Fibroblast of lung (primary cell): ENCODE measurements at regions not wholly inside any gene's neighbourhood (a gene's known extent, or its start where the extent isn't known, plus 50 kb on each side); places are given as distances from the start of the nearest gene placed in this dataset.

Source experiments
- DNase-seq, 2 donors: peaks; one replicate each; pipeline versions ENCODE4 v3.0.0 to v3.0.0-alpha.2; 2010; ENCODE audit warnings: low read depth in 2 of 2
- H2AFZ ChIP-seq: 2 replicates; pipeline ENCODE4 v1.5.1; 2012; ENCODE audit warnings: low read length, control low read depth, inconsistent platforms
- H3K27ac ChIP-seq: 2 replicates; pipeline ENCODE4 v1.5.1; 2011; ENCODE audit warnings: low read length, control low read depth; ENCODE audit not compliant: insufficient read depth
- H3K27me3 ChIP-seq: 2 replicates; pipeline ENCODE4 v1.5.1; 2011; ENCODE audit warnings: mild to moderate bottlenecking, low read length; ENCODE audit not compliant: control insufficient read depth, insufficient read depth
- H3K36me3 ChIP-seq: 2 replicates; pipeline ENCODE4 v1.5.1; 2011; ENCODE audit warnings: low read length; ENCODE audit not compliant: control insufficient read depth, insufficient read depth
- H3K4me1 ChIP-seq: 2 replicates; pipeline ENCODE4 v1.5.1; 2011; ENCODE audit warnings: low read length; ENCODE audit not compliant: control insufficient read depth, insufficient read depth; ENCODE audit errors: extremely low read depth
- H3K4me2 ChIP-seq: 2 replicates; pipeline ENCODE4 v1.5.1; 2011; ENCODE audit warnings: low read length, control low read depth; ENCODE audit not compliant: insufficient read depth; ENCODE audit errors: extremely low read depth
- H3K4me3 ChIP-seq, 4 experiments: fragments of 200-600 bp in 1 of 4; sonication (generic) in 1 of 4; replicated peaks in 1 of 4; 2 replicates each; pipeline ENCODE4 v1.5.1; 2011 to 2016; ENCODE audit warnings: low read length in 4 of 4, low read depth in 3 of 4, mild to moderate bottlenecking in 3 of 4, control low read depth in 2 of 4, inconsistent platforms in 1 of 4, mixed read lengths in 1 of 4; ENCODE audit not compliant: insufficient read depth in 1 of 4; ENCODE audit errors: control extremely low read depth in 1 of 4
- H3K79me2 ChIP-seq: 2 replicates; pipeline ENCODE4 v1.5.1; 2012; ENCODE audit warnings: mild to moderate bottlenecking, low read length, inconsistent platforms; ENCODE audit not compliant: control insufficient read depth, insufficient read depth
- H3K9ac ChIP-seq: 2 replicates; pipeline ENCODE4 v1.5.1; 2011; ENCODE audit warnings: mild to moderate bottlenecking, low read length, control low read depth; ENCODE audit not compliant: insufficient read depth
- H3K9me3 ChIP-seq: 2 replicates; pipeline ENCODE4 v1.5.1; 2012; ENCODE audit warnings: low read depth, low read length; ENCODE audit not compliant: control insufficient read depth, insufficient read depth
- H4K20me1 ChIP-seq: 2 replicates; pipeline ENCODE4 v1.5.1; 2011; ENCODE audit warnings: low read length; ENCODE audit not compliant: control insufficient read depth, insufficient read depth; ENCODE audit errors: extremely low read depth
- EZH2 ChIP-seq: IDR thresholded peaks from 2 replicates; pipeline ENCODE4 v1.5.1; 2012; ENCODE audit warnings: low read length, control low read depth, mild to moderate bottlenecking; ENCODE audit errors: missing control alignments
- TF ChIP-seq, protein P1 (sequence below), 2 donors: IDR thresholded peaks in 1 of 2; conservative IDR thresholded peaks in 1 of 2; 1 replicate in 1 of 2; 2 replicates in 1 of 2; pipeline ENCODE4 v1.5.1; 2011 to 2012; ENCODE audit warnings: low read length in 2 of 2, control low read depth in 1 of 2, inconsistent platforms in 1 of 2, low read depth in 1 of 2, mild to moderate bottlenecking in 1 of 2

DNA sequence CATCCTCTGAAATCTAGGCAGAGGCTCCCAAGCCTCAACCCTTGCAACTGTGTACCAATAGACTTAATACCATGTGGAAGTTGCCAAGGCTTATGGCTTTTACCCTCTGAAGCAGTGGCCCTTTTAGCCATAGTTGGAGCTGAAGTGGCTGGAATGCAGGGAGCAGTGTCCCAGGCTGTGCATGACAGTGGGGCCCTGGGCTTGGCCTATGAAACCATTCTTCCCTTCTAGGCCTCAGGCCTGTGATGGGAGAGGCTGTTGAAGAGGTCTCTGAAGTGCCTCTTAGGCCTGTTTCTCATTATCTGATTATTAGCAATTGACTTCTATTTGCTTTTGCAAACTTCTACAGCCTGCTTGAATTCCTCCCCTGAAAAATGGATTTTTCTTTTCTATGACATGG is 612.7 kb upstream of the ZWINT start:
- H3K9ac ChIP-seq, result no peak overlapping the region
- no peak for DNase-seq
- no peak overlapping the region for H3K4me2 ChIP-seq
- no peaks in the 10 kb centered on the region for H4K20me1 ChIP-seq
- no peaks in the 10 kb centered on the region for H3K79me2 ChIP-seq
- no peaks in the 10 kb centered on the region for H3K36me3 ChIP-seq
- no peak overlapping the region for H2AFZ ChIP-seq
- H3K4me1 ChIP-seq, result no peaks in the 10 kb centered on the region
- TF ChIP-seq EZH2, result no peak
- TF ChIP-seq, protein P1, sequence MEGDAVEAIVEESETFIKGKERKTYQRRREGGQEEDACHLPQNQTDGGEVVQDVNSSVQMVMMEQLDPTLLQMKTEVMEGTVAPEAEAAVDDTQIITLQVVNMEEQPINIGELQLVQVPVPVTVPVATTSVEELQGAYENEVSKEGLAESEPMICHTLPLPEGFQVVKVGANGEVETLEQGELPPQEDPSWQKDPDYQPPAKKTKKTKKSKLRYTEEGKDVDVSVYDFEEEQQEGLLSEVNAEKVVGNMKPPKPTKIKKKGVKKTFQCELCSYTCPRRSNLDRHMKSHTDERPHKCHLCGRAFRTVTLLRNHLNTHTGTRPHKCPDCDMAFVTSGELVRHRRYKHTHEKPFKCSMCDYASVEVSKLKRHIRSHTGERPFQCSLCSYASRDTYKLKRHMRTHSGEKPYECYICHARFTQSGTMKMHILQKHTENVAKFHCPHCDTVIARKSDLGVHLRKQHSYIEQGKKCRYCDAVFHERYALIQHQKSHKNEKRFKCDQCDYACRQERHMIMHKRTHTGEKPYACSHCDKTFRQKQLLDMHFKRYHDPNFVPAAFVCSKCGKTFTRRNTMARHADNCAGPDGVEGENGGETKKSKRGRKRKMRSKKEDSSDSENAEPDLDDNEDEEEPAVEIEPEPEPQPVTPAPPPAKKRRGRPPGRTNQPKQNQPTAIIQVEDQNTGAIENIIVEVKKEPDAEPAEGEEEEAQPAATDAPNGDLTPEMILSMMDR (conservative IDR thresholded peaks at IDR 0.05 in 1 of 2, IDR thresholded peaks at IDR 0.05 in 1 of 2; ENCODE audit: low read depth in 1 of 2, low read length in 2 of 2), result no peak
- H3K9me3 ChIP-seq, result no peaks in the 10 kb centered on the region
- no peaks in the 10 kb centered on the region for H3K27me3 ChIP-seq
- H3K27ac ChIP-seq, result no peak overlapping the region
- H3K4me3 ChIP-seq, result no peak overlapping the region

GRCh38 chr10:56943221-56943755 is 582.2 kb upstream of the ZWINT start:
- Histone ChIP-seq H3K9me3 (no peaks in the 10 kb centered on the region), H3K4me2 (no peak overlapping the region), H4K20me1 (no peaks in the 10 kb centered on the region), H3K9ac (no peak overlapping the region), H3K79me2 (no peaks in the 10 kb centered on the region), H3K36me3 (no peaks in the 10 kb centered on the region), H2AFZ (no peak overlapping the region), H3K4me3 (no peak overlapping the region), H3K27me3 (no peaks in the 10 kb centered on the region), H3K27ac (no peak overlapping the region), H3K4me1 (no peaks in the 10 kb centered on the region)
- DNase-seq, result no peak
- TF ChIP-seq, protein P1 (conservative IDR thresholded peaks at IDR 0.05 in 1 of 2, IDR thresholded peaks at IDR 0.05 in 1 of 2; ENCODE audit: low read depth in 1 of 2, low read length in 2 of 2), result no peak
- TF ChIP-seq EZH2, result no peak

DNA sequence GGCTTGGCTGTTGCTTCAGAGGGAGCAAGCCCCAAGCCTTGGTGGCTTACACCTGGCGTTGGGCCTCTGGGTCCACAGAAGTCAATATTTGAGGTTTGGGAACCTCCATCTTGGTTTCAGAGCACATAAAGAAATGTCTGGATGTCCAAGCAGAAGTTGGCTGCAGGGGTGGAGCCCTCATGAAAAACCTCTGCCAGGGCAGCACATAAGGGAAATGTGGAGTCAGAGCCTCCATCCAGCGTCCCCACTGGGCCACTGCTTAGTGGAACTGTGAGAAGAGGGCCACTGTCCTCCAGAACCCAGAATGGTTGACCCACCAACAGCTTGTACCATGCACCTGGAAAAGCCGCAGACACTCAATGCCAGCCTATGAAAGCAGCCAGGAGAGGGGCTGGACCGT is 573.5 kb upstream of the ZWINT start:
- Histone ChIP-seq H3K79me2 (no peaks in the 10 kb centered on the region), H2AFZ (no peak overlapping the region), H3K9me3 (no peaks in the 10 kb centered on the region), H3K9ac (no peak overlapping the region), H3K27ac (no peak overlapping the region), H3K4me3 (no peak overlapping the region), H3K36me3 (no peaks in the 10 kb centered on the region), H3K4me1 (no peaks in the 10 kb centered on the region), H3K4me2 (no peak overlapping the region), H4K20me1 (no peaks in the 10 kb centered on the region), H3K27me3 (no peaks in the 10 kb centered on the region)
- no peak for DNase-seq
- TF ChIP-seq, protein P1 (conservative IDR thresholded peaks at IDR 0.05 in 1 of 2, IDR thresholded peaks at IDR 0.05 in 1 of 2; ENCODE audit: low read depth in 1 of 2, low read length in 2 of 2), result no peak
- no peak for TF ChIP-seq EZH2
